ENCODE measurements at regions not wholly inside any gene's neighbourhood (a gene's known extent, or its start where the extent isn't known, plus 50 kb on each side); places are given as distances from the start of the nearest gene placed in this dataset.

- no peak for DNase-seq (ENCODE audit: low read depth, low spot score)
- no peak overlapping the region for H3K4me3 ChIP-seq (ENCODE audit: low read length)
These were observed 456.0 kb upstream of the FAM241A start for GRCh38 chr4:111689214-111689613.

- no peak for DNase-seq (ENCODE audit: low read depth, low spot score)
- H3K4me3 ChIP-seq (ENCODE audit: low read length), result no peak overlapping the region
These were observed 455.5 kb upstream of the FAM241A start for GRCh38 chr4:111689731-111690130.

- DNase-seq (ENCODE audit: low read depth, low spot score), result no peak
- H3K4me3 ChIP-seq (ENCODE audit: low read length), result no peak overlapping the region
These were observed 451.5 kb upstream of the FAM241A start for GRCh38 chr4:111693758-111694157.

- no peak overlapping the region for H3K4me3 ChIP-seq (ENCODE audit: low read length)
- DNase-seq (ENCODE audit: low read depth, low spot score), result no peak
These were observed 449.6 kb upstream of the FAM241A start for GRCh38 chr4:111695677-111696076.

- no peak overlapping the region for H3K4me3 ChIP-seq (ENCODE audit: low read length)
- DNase-seq (ENCODE audit: low read depth, low spot score), result no peak
These were observed 448.7 kb upstream of the FAM241A start for GRCh38 chr4:111696505-111696904.

- DNase-seq (ENCODE audit: low read depth, low spot score), result no peak
- H3K4me3 ChIP-seq (ENCODE audit: low read length), result no peak overlapping the region
These were observed 447.9 kb upstream of the FAM241A start for GRCh38 chr4:111697176-111697942.

GRCh38 chr4:111698361-111698760 lies 446.9 kb upstream of the FAM241A start:
- no peak for DNase-seq (ENCODE audit: low read depth, low spot score)
- no peak overlapping the region for H3K4me3 ChIP-seq (ENCODE audit: low read length)

- H3K4me3 ChIP-seq (ENCODE audit: low read length), result no peak overlapping the region
These were observed 446.1 kb upstream of the FAM241A start for GRCh38 chr4:111699165-111699564.

GRCh38 chr4:111701102-111701501 lies 444.2 kb upstream of the FAM241A start:
- no peak overlapping the region for H3K4me3 ChIP-seq (ENCODE audit: low read length)
- no peak for DNase-seq (ENCODE audit: low read depth, low spot score)

More at GRCh38 chr4:111699165-111699564, 446.1 kb upstream of the FAM241A start:
- DNase-seq (ENCODE audit: low read depth, low spot score), result no peak

GRCh38 chr4:111707491-111707890 lies 437.8 kb upstream of the FAM241A start:
- DNase-seq (ENCODE audit: low read depth, low spot score), result no peak
- H3K4me3 ChIP-seq (ENCODE audit: low read length), result no peak overlapping the region

- DNase-seq (ENCODE audit: low read depth, low spot score), result no peak
- no peak overlapping the region for H3K4me3 ChIP-seq (ENCODE audit: low read length)
These were observed 433.1 kb upstream of the FAM241A start for GRCh38 chr4:111712093-111712677.

GRCh38 chr4:111713276-111713675 lies 432.0 kb upstream of the FAM241A start:
- DNase-seq (ENCODE audit: low read depth, low spot score), result no peak

GRCh38 chr4:111717921-111718320 lies 427.3 kb upstream of the FAM241A start:
- no peak overlapping the region for H3K4me3 ChIP-seq (ENCODE audit: low read length)
- DNase-seq (ENCODE audit: low read depth, low spot score), result no peak

More at GRCh38 chr4:111713276-111713675, 432.0 kb upstream of the FAM241A start:
- no peak overlapping the region for H3K4me3 ChIP-seq (ENCODE audit: low read length)

- no peak for DNase-seq (ENCODE audit: low read depth, low spot score)
- H3K4me3 ChIP-seq (ENCODE audit: low read length), result no peak overlapping the region
These were observed 426.3 kb upstream of the FAM241A start for GRCh38 chr4:111718763-111719559.

GRCh38 chr4:111720866-111721265 lies 424.4 kb upstream of the FAM241A start:
- H3K4me3 ChIP-seq (ENCODE audit: low read length), result no peak overlapping the region
- DNase-seq (ENCODE audit: low read depth, low spot score), result no peak

GRCh38 chr4:111722213-111722720 lies 423.0 kb upstream of the FAM241A start:
- H3K4me3 ChIP-seq (ENCODE audit: low read length), result no peak overlapping the region
- DNase-seq (ENCODE audit: low read depth, low spot score), result no peak

GRCh38 chr4:111736516-111736915 lies 408.7 kb upstream of the FAM241A start:
- DNase-seq (ENCODE audit: low read depth, low spot score), result no peak
- no peak overlapping the region for H3K4me3 ChIP-seq (ENCODE audit: low read length)

- DNase-seq (ENCODE audit: low read depth, low spot score), result no peak
- no peak overlapping the region for H3K4me3 ChIP-seq (ENCODE audit: low read length)
These were observed 400.4 kb upstream of the FAM241A start for GRCh38 chr4:111744847-111745246.

GRCh38 chr4:111748157-111748556 lies 397.1 kb upstream of the FAM241A start:
- DNase-seq (ENCODE audit: low read depth, low spot score), result no peak
- no peak overlapping the region for H3K4me3 ChIP-seq (ENCODE audit: low read length)

- no peak for DNase-seq (ENCODE audit: low read depth, low spot score)
- H3K4me3 ChIP-seq (ENCODE audit: low read length), result no peak overlapping the region
These were observed 391.3 kb upstream of the FAM241A start for GRCh38 chr4:111754003-111754402.

Data from Jurkat, Clone E6-1 (cell line).